Coronary artery (tissue), 2 donors: ENCODE measurements at regions not wholly inside any gene's neighbourhood (a gene's known extent, or its start where the extent isn't known, plus 50 kb on each side); places are given as distances from the start of the nearest gene placed in this dataset.

Experiments used
- DNase-seq: peaks from one replicate; pipeline ENCODE4 v3.0.0-alpha.2; 2017; ENCODE audit warnings: low spot score
- H3K27ac ChIP-seq, 2 donors: fragments of 200-600 bp; sonication (generic); one replicate each; pipeline ENCODE4 v1.5.1; 2016 to 2019
- H3K4me3 ChIP-seq: fragments of 200-600 bp; sonication (generic); 2 replicates; pipeline ENCODE4 v1.5.1; 2016; ENCODE audit warnings: mild to moderate bottlenecking, moderate library complexity
- TF ChIP-seq, protein P1 (sequence below): fragments of 200-600 bp; sonication (generic); IDR thresholded peaks from one replicate; pipeline ENCODE4 v1.5.1; 2019; ENCODE audit warnings: antibody characterized with exemption

DNA sequence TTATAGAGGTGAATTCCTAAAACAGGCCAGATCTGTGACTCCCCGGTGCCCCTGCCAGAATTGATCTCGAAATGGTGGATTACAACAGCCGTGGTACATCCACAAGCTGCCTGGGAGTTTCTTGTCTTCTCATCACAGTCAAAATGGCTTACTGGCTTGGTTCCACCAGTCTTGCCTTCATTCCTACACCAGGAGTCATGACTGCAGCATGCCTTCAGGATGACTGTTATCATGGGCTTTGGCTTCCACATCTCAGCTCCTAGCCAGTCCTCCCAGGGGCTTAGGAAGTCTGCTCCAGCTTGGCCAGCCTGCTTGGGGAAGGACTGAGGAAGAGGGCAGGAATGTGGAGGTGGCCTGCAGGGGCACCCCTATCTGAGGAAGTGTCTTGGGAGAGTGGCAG, 132.9 kb upstream of the NR3C1 start:
- peak overlapping the region in 1 of 2 donors; percentile 47 for H3K27ac ChIP-seq
- H3K4me3 ChIP-seq, result no peak overlapping the region
- DNase-seq, result peak; percentile 77
- TF ChIP-seq, protein P1, sequence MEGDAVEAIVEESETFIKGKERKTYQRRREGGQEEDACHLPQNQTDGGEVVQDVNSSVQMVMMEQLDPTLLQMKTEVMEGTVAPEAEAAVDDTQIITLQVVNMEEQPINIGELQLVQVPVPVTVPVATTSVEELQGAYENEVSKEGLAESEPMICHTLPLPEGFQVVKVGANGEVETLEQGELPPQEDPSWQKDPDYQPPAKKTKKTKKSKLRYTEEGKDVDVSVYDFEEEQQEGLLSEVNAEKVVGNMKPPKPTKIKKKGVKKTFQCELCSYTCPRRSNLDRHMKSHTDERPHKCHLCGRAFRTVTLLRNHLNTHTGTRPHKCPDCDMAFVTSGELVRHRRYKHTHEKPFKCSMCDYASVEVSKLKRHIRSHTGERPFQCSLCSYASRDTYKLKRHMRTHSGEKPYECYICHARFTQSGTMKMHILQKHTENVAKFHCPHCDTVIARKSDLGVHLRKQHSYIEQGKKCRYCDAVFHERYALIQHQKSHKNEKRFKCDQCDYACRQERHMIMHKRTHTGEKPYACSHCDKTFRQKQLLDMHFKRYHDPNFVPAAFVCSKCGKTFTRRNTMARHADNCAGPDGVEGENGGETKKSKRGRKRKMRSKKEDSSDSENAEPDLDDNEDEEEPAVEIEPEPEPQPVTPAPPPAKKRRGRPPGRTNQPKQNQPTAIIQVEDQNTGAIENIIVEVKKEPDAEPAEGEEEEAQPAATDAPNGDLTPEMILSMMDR, result no peak

DNA sequence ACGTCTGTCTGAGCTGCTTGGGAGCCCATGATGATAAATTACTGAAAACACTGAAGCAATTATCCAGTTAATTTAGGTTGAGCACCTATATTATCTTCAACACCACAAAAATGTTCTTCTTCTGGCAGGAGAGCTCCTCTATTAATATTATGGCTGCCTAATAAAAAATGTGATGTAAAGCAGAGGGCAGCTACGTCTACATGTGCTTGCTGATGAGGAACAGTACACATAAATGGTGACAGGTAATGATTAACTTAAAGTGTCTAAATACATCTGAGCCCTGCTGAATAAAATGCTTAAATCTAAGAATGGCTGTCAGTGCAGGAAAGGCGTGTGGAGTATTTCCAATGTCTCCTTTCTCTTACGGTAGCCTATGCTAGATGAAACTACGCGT, 131.3 kb upstream of the NR3C1 start:
- TF ChIP-seq, protein P1, result no peak
- no peak overlapping the region for H3K4me3 ChIP-seq
- no peak for DNase-seq
- no peak overlapping the region for H3K27ac ChIP-seq

DNA sequence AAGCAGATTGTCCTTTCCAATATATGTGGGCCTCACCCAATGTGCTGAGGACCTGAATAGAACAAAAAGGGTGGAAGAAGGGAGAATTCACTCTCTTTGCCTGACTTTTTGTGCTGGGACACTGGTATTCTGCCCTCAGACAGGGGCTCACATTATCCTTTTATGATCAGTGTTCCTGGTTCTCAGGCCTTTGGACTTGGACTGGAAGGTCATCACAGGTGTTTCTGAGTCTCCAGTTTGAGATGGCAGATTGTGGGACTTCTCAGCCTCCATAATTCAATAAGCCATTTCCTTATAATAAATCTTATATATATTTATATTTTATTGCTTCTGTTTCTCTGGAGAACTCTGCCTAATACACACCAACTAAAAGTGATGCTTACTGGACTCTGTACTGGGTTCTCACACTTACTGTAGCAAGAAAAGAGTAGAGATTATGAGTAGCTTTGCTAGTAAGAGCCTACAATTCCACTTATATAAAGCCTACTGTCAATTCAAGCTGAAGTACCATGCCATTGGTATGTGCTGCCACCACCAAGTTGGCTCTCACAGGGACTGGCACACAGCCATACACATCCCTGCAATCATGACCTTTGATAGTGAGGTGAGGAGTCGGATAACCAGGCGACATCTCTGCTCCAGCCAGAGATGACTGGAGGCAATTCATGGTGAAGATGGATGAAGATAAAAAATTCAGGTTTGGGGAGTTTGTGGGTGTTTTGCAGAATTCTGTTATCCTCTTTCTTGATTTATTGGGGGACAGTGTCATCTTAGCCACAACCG, 130.7 kb upstream of the NR3C1 start:
- no peak overlapping the region for H3K27ac ChIP-seq
- no peak overlapping the region for H3K4me3 ChIP-seq
- TF ChIP-seq, protein P1, result no peak
- no peak for DNase-seq

GRCh38 chr5:143533475-143533874, 130.0 kb upstream of the NR3C1 start:
- TF ChIP-seq, protein P1, result no peak
- H3K27ac ChIP-seq, result no peak overlapping the region
- no peak overlapping the region for H3K4me3 ChIP-seq
- no peak for DNase-seq

DNA sequence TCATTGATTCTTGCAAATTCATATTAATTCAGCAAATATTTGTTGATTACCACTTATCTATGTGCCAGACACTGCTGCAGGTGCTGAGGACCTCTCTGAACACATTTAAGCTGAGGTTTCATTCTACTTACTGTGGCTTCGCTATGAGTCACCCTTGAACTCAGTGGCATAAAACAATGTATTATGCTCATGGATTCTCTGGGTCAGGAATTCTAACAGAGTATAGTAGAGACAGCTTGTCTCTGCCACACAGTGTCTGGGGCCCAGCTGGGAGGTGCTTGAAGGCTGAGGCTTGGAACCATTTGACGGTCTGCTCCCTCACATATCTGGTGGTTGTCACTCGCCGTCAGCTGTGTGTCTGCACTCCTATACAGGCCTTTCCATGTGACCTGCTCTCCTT, 124.3 kb upstream of the NR3C1 start:
- no peak overlapping the region for H3K4me3 ChIP-seq
- DNase-seq, result no peak
- TF ChIP-seq, protein P1, result no peak
- no peak overlapping the region for H3K27ac ChIP-seq

DNA sequence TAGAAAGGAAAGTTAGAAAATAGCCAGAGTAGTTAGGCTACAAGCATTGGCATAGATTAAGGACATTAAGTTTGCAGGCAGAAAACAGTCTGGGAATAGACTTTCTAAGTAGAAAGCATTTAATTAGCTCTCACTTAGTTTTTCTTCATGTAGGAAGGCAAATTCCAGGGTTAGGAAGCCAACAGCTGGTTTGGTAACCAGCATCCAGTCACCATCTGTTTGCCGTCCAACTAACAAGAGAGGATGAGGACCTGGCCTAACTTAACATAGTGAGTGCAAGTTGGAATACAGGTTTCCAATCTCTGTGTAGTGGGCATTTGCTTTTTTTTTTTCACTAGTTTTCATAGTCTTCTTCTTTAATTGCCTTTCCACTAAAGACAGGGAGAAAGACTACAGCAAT, 121.7 kb upstream of the NR3C1 start:
- TF ChIP-seq, protein P1, result no peak
- H3K4me3 ChIP-seq, result no peak overlapping the region
- H3K27ac ChIP-seq, result no peak overlapping the region
- no peak for DNase-seq

GRCh38 chr5:143524338-143524945, 121.0 kb upstream of the NR3C1 start:
- TF ChIP-seq, protein P1, result no peak
- Histone ChIP-seq H3K27ac (no peak overlapping the region), H3K4me3 (no peak overlapping the region)
- no peak for DNase-seq
